Activated CD8-positive, alpha-beta memory T cell treated with anti-CD3 and anti-CD28 coated beads for 36 hours (primary cell): ENCODE measurements at regions not wholly inside any gene's neighbourhood (a gene's known extent, or its start where the extent isn't known, plus 50 kb on each side); places are given as distances from the start of the nearest gene placed in this dataset.

Experiments used
- CTCF ChIA-PET: fragments of 350-600 bp; sonication (Branson Sonifier 250); formaldehyde crosslinking; loops from one replicate; lab custom pipeline; 2021; ENCODE audit warnings: antibody characterized with exemption; lab: Charles Lee
- POLR2A ChIA-PET: fragments of 350-600 bp; sonication (Branson Sonifier 250); formaldehyde crosslinking; loops from one replicate; lab custom pipeline; 2021; ENCODE audit warnings: antibody characterized with exemption; lab: Charles Lee

- CTCF ChIA-PET: no interaction called here
- POLR2A ChIA-PET: no interaction called here
These were observed 255.9 kb upstream of the PMFBP1 start for GRCh38 chr16:72427783-72428331.

- ChIA-PET POLR2A (no interaction called here), CTCF (no interaction called here)
These were observed 255.3 kb upstream of the PMFBP1 start for GRCh38 chr16:72427051-72427782.

GRCh38 chr16:72426386-72426785 is 254.4 kb upstream of the PMFBP1 start:
- POLR2A ChIA-PET: no interaction called here
- CTCF ChIA-PET: no interaction called here

GRCh38 chr16:72425571-72426341 is 253.8 kb upstream of the PMFBP1 start:
- ChIA-PET CTCF (no interaction called here), POLR2A (no interaction called here)

GRCh38 chr16:72424757-72425156 is 252.8 kb upstream of the PMFBP1 start:
- ChIA-PET POLR2A (no interaction called here), CTCF (no interaction called here)

- POLR2A ChIA-PET: no interaction called here
- CTCF ChIA-PET: no interaction called here
These were observed 250.4 kb upstream of the PMFBP1 start for GRCh38 chr16:72422308-72422897.

- CTCF ChIA-PET: no interaction called here
- POLR2A ChIA-PET: no interaction called here
These were observed 247.7 kb upstream of the PMFBP1 start for GRCh38 chr16:72419638-72420037.

- ChIA-PET CTCF (no interaction called here), POLR2A (no interaction called here)
These were observed 243.4 kb upstream of the PMFBP1 start for GRCh38 chr16:72415379-72415778.

GRCh38 chr16:72410492-72410891 is 238.5 kb upstream of the PMFBP1 start:
- POLR2A ChIA-PET: no interaction called here
- CTCF ChIA-PET: no interaction called here

- ChIA-PET CTCF (no interaction called here), POLR2A (no interaction called here)
These were observed 237.5 kb upstream of the PMFBP1 start for GRCh38 chr16:72409423-72409822.

- ChIA-PET CTCF (no interaction called here), POLR2A (no interaction called here)
These were observed 234.4 kb upstream of the PMFBP1 start for GRCh38 chr16:72406390-72406789.

- CTCF ChIA-PET: no interaction called here
These were observed 232.3 kb upstream of the PMFBP1 start for GRCh38 chr16:72404299-72404698.

GRCh38 chr16:72401084-72401361 is 229.1 kb upstream of the PMFBP1 start:
- ChIA-PET POLR2A (no interaction called here), CTCF (no interaction called here)

More at GRCh38 chr16:72404299-72404698, 232.3 kb upstream of the PMFBP1 start:
- POLR2A ChIA-PET: no interaction called here

- ChIA-PET CTCF (interaction anchor here (0.6 to 0.7 kb wide), 2 partner anchors 11 to 609 kb away, joined by 3 read pairs; no protein-coding TSS in a partner anchor), POLR2A (no interaction called here)
These were observed 228.5 kb upstream of the PMFBP1 start for GRCh38 chr16:72400257-72401083.

- CTCF ChIA-PET: interaction anchor here (0.6 to 0.7 kb wide), 2 partner anchors 12 to 610 kb away, joined by 3 read pairs; no protein-coding TSS in a partner anchor
- POLR2A ChIA-PET: no interaction called here
These were observed 227.9 kb upstream of the PMFBP1 start for GRCh38 chr16:72399811-72400210.

- CTCF ChIA-PET: no interaction called here
- POLR2A ChIA-PET: no interaction called here
These were observed 225.9 kb upstream of the PMFBP1 start for GRCh38 chr16:72397876-72398275.

GRCh38 chr16:72394526-72394925 is 222.6 kb upstream of the PMFBP1 start:
- ChIA-PET CTCF (no interaction called here), POLR2A (no interaction called here)

- POLR2A ChIA-PET: no interaction called here
- CTCF ChIA-PET: no interaction called here
These were observed 217.8 kb upstream of the PMFBP1 start for GRCh38 chr16:72389791-72390190.

- ChIA-PET POLR2A (no interaction called here), CTCF (no interaction called here)
These were observed 216.1 kb upstream of the PMFBP1 start for GRCh38 chr16:72388007-72388406.

- CTCF ChIA-PET: no interaction called here
- POLR2A ChIA-PET: no interaction called here
These were observed 212.7 kb upstream of the PMFBP1 start for GRCh38 chr16:72384651-72385050.
